Left lung (tissue), 4 donors: ENCODE measurements at regions not wholly inside any gene's neighbourhood (a gene's known extent, or its start where the extent isn't known, plus 50 kb on each side); places are given as distances from the start of the nearest gene placed in this dataset.

ENCODE experiments used
- ATAC-seq: fragments of 200-7000 bp; cut with Tn5 transposase; one replicate; pipeline ENCODE4 v1.9.1; 2020; ENCODE audit warnings: moderate library complexity
- DNase-seq, 4 donors: peaks; one replicate each; pipeline ENCODE4 v3.0.0-alpha.2; 2013 to 2020
- H3K27ac ChIP-seq, 2 donors: fragments of 200-600 bp; sonication (generic) in 1 of 2; one replicate each; pipeline versions ENCODE4 v1.5.0 to v1.8.0; 2020 to 2021
- H3K27me3 ChIP-seq, 2 donors: fragments of 200-600 bp; sonication (generic) in 1 of 2; one replicate each; pipeline versions ENCODE4 v1.5.0 to v1.8.0; 2020 to 2021
- H3K36me3 ChIP-seq, 2 donors: fragments of 200-600 bp; sonication (generic) in 1 of 2; one replicate each; pipeline versions ENCODE4 v1.5.0 to v1.8.0; 2020 to 2021
- H3K4me1 ChIP-seq, 2 donors: fragments of 200-600 bp; one replicate each; pipeline ENCODE4 v1.8.0; 2021
- H3K4me3 ChIP-seq, 2 donors: fragments of 200-600 bp; sonication (generic) in 1 of 2; one replicate each; pipeline versions ENCODE4 v1.5.0 to v1.8.0; 2020 to 2021; ENCODE audit warnings: mild to moderate bottlenecking in 1 of 2
- H3K9me3 ChIP-seq, 2 donors: fragments of 200-600 bp; sonication (generic) in 1 of 2; one replicate each; pipeline versions ENCODE4 v1.5.0 to v1.8.0; 2020 to 2021
- CTCF ChIP-seq, 2 donors: fragments of 200-600 bp; sonication (generic) in 1 of 2; IDR thresholded peaks; one replicate each; pipeline versions ENCODE4 v1.5.0 to v1.8.0; 2021; ENCODE audit warnings: antibody characterized with exemption in 2 of 2
- intact Hi-C, 2 donors: fragments of 100-400 bp; cut with DNase I; formaldehyde crosslinking; loops; one replicate each; pipeline versions ENCODE4 v1.11.2 to v1.14.2; 2022
- donor health status: DM: no; HTN: yes; CAD: no.
- donor health status: DM: no; HTN: no; CAD: no.

DNA sequence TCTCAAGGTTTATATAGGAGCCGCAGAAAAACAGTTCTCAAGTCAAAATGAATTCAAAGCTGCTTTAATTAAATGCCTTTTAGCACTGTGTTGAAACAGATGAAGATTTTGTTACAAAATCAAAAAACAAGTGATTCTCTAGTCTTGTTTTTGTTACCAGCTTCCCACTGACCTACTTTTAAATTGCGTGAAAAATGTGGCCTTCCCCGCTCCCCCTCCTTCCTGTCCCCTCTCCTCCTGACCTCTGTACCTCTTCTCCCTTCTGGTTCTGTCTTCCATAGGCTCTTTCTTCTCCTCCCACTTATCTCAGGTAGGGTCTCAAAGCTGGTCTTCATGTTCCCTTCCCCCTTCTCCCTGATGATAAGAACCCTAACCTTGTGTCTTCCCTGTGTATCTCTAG, 90.0 kb upstream of the MDM1 start:
- Histone ChIP-seq H3K4me3 (no peak overlapping the region), H3K27me3 (no peaks in the 10 kb centered on the region), H3K36me3 (no peaks in the 10 kb centered on the region), H3K27ac (no peak overlapping the region), H3K9me3 (no peaks in the 10 kb centered on the region), H3K4me1 (peaks cover 0 to 10% of the 10 kb centered on the region in 2 donors)
- no peak for DNase-seq
- intact Hi-C loops: no loop called here
- TF ChIP-seq CTCF (IDR thresholded peaks at IDR 0.05): no peak
- no peak for ATAC-seq

- no peak for DNase-seq
- Histone ChIP-seq H3K4me3 (no peak overlapping the region), H3K9me3 (no peaks in the 10 kb centered on the region), H3K27ac (no peak overlapping the region), H3K4me1 (peaks cover 0 to 3% of the 10 kb centered on the region in 2 donors), H3K27me3 (no peaks in the 10 kb centered on the region), H3K36me3 (no peaks in the 10 kb centered on the region)
- ATAC-seq: peak; percentile 30
- intact Hi-C loops: no loop called here
- no peak for TF ChIP-seq CTCF (IDR thresholded peaks at IDR 0.05)
These were observed 90.9 kb upstream of the MDM1 start for GRCh38 chr12:68422956-68423574.

DNA sequence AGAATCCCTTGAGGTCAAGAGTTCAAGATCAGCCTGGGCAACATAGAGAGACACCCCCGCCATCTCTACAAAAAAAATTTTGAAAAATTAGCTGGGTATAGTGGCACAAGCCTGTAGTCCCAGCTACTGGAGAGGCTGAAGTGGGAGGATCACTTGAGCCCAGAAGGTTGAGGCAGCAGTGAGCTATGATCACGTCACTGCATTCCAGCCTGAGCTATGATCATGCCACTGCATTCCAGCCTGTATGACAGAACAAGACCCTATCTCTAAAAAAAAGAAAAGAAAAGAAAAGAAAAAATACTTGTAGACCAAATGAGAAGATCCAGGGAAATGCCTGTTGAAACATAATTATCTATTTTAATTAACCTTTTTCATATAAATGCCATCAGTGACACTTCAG, 93.8 kb upstream of the MDM1 start:
- intact Hi-C loops: no loop called here
- H3K4me3 ChIP-seq: no peak overlapping the region
- H3K27me3 ChIP-seq: no peaks in the 10 kb centered on the region
- H3K9me3 ChIP-seq: no peaks in the 10 kb centered on the region
- no peak for TF ChIP-seq CTCF (IDR thresholded peaks at IDR 0.05)
- no peak for DNase-seq
- peaks cover 0 to 3% of the 10 kb centered on the region in 2 donors for H3K4me1 ChIP-seq
- no peak overlapping the region for H3K27ac ChIP-seq
- no peaks in the 10 kb centered on the region for H3K36me3 ChIP-seq
- no peak for ATAC-seq

GRCh38 chr12:68428211-68428610, 96.0 kb upstream of the MDM1 start:
- Histone ChIP-seq H3K9me3 (no peaks in the 10 kb centered on the region), H3K27me3 (no peaks in the 10 kb centered on the region)
- ATAC-seq: no peak

More at GRCh38 chr12:68428211-68428610, 96.0 kb upstream of the MDM1 start:
- Histone ChIP-seq H3K4me3 (no peak overlapping the region), H3K27ac (no peak overlapping the region), H3K36me3 (no peaks in the 10 kb centered on the region), H3K4me1 (no peaks in the 10 kb centered on the region)
- TF ChIP-seq CTCF (IDR thresholded peaks at IDR 0.05): no peak
- intact Hi-C loops: no loop called here
- no peak for DNase-seq
